ENCODE measurements at regions not wholly inside any gene's neighbourhood (a gene's known extent, or its start where the extent isn't known, plus 50 kb on each side); places are given as distances from the start of the nearest gene placed in this dataset.
A peak's percentile ranks its signal among the peaks of the same experiment; 100 is the strongest.

DNA sequence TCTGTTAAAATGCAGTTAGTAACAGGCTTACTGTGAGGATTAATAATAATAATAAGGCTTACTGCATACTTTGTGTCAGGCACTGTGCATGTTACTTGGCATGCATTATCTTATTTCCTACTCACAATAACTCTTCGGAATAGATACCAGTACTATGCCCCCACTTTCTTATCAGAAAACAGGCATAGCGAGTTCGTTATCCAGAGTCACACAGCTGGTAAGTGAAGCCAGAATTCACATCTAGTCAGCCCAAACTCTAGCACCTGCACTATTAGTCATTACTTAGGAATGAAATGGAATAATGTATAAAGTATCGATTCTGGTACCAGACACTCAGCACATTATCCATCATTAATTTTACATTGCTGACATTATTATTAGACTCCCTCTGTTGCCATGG, 155.7 kb upstream of the BLID start:
- no peak overlapping the region for H3K4me3 ChIP-seq (ENCODE audit: low read depth, low read length)
- ChIA-PET CTCF (no interaction called here), POLR2A (no interaction called here)
- DNase-seq (ENCODE audit: low read depth, low spot score) = no peak
- TF ChIP-seq, protein P1, sequence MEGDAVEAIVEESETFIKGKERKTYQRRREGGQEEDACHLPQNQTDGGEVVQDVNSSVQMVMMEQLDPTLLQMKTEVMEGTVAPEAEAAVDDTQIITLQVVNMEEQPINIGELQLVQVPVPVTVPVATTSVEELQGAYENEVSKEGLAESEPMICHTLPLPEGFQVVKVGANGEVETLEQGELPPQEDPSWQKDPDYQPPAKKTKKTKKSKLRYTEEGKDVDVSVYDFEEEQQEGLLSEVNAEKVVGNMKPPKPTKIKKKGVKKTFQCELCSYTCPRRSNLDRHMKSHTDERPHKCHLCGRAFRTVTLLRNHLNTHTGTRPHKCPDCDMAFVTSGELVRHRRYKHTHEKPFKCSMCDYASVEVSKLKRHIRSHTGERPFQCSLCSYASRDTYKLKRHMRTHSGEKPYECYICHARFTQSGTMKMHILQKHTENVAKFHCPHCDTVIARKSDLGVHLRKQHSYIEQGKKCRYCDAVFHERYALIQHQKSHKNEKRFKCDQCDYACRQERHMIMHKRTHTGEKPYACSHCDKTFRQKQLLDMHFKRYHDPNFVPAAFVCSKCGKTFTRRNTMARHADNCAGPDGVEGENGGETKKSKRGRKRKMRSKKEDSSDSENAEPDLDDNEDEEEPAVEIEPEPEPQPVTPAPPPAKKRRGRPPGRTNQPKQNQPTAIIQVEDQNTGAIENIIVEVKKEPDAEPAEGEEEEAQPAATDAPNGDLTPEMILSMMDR (IDR thresholded peaks at IDR 0.05; ENCODE audit: insufficient read depth, low read length, missing control alignments) = no peak

DNA sequence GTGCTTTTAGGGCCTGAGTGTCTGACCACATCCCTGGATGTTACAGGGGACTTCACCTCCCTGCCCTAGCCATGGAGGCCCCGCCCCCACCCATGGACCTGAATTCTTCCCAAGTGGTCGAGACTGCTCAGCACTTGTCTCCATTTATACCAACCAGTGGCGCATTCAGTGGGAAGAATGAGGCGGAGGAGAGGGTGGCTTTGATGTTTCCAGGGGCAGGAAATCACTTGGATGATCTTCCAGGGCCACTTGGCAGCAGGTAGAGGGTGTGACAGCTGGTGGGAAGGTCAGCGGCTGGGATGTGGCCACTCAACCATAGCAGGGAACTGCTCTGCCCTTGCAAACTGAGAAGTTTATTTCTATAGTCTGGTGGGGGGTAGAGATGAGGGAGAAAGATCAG, 155.1 kb upstream of the BLID start:
- no peak for DNase-seq (ENCODE audit: low read depth, low spot score)
- POLR2A ChIA-PET = no interaction called here
- H3K4me3 ChIP-seq (ENCODE audit: low read depth, low read length) = no peak overlapping the region
- TF ChIP-seq, protein P1 (IDR thresholded peaks at IDR 0.05; ENCODE audit: insufficient read depth, low read length, missing control alignments) = no peak
- CTCF ChIA-PET = no interaction called here

DNA sequence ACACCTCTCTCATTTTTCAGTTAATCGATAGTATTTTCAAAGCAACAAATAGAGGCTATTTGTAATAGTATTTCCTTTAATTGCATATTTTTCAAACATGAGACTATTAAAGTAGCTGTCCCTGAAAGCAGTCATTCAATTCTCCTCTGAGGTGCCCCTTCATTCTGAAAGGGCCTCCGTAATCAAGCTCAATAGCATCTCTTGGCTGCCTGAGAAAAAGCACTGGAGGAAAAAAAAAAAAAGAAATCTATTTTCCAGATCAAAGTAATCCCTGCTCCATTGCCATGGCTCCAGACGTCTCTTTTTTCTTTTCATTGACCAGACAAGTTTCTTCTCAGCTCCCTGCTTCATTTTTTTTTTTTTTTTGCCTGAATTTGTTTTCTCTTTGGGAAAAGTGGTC, 154.5 kb upstream of the BLID start:
- no peak for DNase-seq (ENCODE audit: low read depth, low spot score)
- H3K4me3 ChIP-seq (ENCODE audit: low read depth, low read length) = no peak overlapping the region
- ChIA-PET POLR2A (no interaction called here), CTCF (no interaction called here)
- TF ChIP-seq, protein P1 (IDR thresholded peaks at IDR 0.05; ENCODE audit: insufficient read depth, low read length, missing control alignments) = no peak

DNA sequence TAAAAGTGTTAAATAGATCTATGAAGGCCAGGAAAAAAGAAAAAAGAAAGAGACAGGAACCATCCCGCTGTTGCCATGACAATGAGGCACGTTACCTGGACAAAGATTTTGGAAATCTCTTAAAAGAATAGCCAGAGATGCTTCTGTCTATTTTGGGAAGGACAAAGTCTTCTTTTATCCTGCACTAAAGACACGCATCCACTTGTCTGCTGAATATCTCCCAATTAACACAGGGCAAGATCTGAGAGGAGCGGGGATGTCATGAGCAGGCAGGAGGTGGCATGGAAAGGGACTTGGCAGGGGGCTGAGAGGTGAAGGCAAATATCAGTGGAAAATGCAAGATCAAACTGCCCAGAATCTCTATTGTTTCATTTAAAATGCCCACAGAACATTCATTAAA, 153.8 kb upstream of the BLID start:
- no peak for DNase-seq (ENCODE audit: low read depth, low spot score)
- ChIA-PET CTCF (no interaction called here), POLR2A (no interaction called here)
- H3K4me3 ChIP-seq (ENCODE audit: low read depth, low read length) = no peak overlapping the region
- TF ChIP-seq, protein P1 (IDR thresholded peaks at IDR 0.05; ENCODE audit: insufficient read depth, low read length, missing control alignments) = no peak

DNA sequence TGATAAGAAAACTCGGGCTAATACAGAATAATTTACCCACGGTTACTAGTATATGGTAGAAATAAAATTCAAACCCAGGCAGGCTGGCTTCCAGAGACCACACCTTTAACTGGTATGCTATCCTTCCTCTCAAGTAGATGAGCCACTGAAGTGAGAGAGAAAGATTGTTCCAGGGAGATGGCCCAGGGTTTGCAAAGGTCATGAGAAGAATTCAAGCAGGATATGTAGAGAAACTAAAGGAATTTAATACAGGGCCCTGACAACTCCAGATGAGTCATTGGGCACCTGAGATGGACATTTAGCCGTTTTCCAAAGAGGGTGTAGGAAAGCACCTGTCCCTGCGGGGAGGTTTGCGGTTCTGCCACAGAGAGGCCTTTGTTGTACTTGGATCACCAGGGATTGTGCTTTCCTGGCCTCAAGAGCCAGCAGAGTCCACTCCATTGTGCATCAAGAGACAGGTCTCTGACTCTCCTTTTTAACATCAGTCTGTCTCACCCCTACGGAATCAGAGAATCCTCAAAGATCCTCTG, 152.7 kb upstream of the BLID start:
- DNase-seq (ENCODE audit: low read depth, low spot score) = no peak
- TF ChIP-seq, protein P1 (IDR thresholded peaks at IDR 0.05; ENCODE audit: insufficient read depth, low read length, missing control alignments) = no peak
- CTCF ChIA-PET = no interaction called here
- POLR2A ChIA-PET = no interaction called here
- H3K4me3 ChIP-seq (ENCODE audit: low read depth, low read length) = no peak overlapping the region

DNA sequence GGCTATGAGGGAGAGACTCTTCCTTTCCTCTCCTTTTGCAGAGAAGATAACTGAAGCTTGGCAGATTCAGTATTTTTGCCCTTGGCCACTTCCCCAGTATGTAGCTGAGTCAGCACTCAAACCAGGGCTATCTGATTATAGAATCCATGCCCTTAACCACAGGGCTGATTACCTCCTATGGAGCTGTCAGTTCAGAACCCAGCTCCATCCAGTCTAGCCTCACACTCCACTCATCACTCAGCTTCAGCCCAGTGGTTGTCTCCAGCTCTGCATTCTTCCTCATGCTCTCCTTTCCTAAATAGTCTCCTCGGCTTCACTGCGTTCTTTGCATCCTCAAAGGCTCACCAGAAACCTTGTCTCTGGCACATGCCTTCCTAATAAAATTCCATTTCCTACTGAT, 151.6 kb upstream of the BLID start:
- no peak overlapping the region for H3K4me3 ChIP-seq (ENCODE audit: low read depth, low read length)
- CTCF ChIA-PET = no interaction called here
- peak; percentile 10 for DNase-seq (ENCODE audit: low read depth, low spot score)
- POLR2A ChIA-PET = interaction anchor here (1.1 kb wide), 1 partner anchor 39 kb away, joined by 3 read pairs; no protein-coding TSS in a partner anchor
- TF ChIP-seq, protein P1 (IDR thresholded peaks at IDR 0.05; ENCODE audit: insufficient read depth, low read length, missing control alignments) = no peak

Data from AG04449 (cell line).